ENCODE measurements at regions not wholly inside any gene's neighbourhood (a gene's known extent, or its start where the extent isn't known, plus 50 kb on each side); places are given as distances from the start of the nearest gene placed in this dataset.

DNA sequence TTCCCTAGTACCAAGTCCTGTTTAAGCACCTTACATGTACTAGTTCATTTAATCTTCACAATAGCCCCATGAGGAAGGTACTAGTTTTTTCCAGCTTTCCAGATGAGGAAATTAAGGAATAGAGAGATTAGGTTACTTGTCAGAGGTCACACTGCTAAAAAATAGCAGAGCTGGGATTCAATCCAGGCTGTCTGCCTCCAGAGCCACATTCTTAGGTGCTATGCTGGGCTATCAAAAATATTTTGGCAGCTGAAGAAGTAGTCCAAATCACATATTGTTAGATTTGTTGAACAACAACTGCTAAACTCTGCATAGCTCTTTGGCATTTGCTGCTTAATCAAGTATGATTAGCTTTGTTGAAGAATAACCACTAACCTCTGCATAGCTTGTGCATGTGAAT, 591.5 kb upstream of the KLF4 start:
- intact Hi-C loops (cut with micrococcal nuclease): no loop called here

DNA sequence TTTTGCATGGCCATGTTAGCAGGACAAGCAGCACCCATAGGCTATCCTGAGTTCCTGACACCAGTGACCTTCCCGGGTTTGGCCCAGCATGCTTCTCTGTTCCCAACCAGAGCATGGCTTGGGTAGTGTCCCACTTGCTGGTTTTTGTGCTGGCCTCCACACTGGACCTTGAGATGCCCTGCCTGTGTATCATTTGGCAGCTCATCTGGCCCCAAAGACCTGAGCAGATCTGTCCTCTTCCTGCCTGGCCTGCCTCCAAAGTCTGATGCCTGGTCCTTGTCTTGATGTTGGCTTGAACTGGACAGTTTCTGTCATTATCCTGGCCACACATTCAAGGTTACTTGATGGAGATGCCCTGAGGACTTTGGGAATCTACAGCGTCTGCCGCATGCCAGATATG, 590.7 kb upstream of the KLF4 start:
- intact Hi-C loops (cut with micrococcal nuclease): no loop called here

DNA sequence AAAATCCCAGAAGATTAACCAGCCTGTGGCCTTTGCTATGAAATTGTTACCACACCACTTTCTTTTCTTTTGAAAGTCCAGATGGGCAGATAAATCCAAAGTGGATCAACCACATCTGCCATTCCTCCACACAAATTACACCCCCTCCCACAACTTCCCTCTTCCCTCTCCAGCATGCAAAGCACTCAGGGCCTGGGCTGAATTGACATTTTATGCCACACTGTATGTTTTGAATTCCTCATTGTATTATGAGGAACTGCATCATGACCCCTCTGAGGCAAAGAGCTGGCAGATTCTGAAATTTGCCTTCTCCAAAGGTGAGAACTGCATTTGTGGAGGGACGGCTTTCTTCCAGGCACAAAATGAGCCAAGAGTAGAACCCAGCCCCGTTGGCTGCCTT, 589.2 kb upstream of the KLF4 start:
- intact Hi-C loops (cut with micrococcal nuclease): no loop called here

DNA sequence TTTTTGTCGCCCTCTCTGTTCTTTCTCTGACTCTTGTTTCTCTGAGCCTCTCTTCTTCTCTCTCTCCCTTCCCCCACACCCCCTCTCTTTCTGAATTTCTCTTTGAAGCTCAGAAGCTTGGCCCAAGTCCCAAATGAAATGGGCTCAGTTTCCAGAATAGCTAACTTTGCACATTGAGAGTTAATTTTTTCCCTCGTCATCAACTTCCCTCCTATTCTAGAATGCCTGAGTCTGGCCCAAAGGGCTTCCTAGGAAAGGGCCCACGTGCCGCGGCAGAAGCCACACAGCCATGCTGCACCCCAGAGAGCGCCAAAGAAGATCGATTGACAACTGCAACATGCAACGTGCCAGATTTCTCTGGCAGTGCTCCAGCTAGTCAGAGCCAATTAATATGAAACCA, 588.8 kb upstream of the KLF4 start:
- intact Hi-C loops (cut with micrococcal nuclease): no loop called here

DNA sequence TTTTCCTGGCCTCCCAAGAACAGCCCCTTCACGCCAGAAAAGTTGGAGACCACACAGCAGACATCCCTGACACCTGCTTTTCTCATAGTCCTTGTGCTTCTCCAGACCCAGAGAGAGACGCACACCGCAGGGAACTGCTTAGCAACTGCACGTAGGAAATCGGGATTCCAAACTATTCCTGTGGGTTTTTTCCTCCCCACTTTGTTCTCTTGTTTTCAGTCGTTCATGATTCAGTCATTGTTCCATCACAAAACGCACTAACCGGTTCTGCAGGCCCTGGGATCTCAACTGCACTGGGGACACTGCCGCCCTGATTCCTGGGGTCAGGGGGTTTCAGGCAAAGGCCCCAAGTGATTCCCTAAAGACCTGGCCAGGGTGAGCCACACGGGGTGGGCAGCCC, 588.0 kb upstream of the KLF4 start:
- intact Hi-C loops (cut with micrococcal nuclease): no loop called here

DNA sequence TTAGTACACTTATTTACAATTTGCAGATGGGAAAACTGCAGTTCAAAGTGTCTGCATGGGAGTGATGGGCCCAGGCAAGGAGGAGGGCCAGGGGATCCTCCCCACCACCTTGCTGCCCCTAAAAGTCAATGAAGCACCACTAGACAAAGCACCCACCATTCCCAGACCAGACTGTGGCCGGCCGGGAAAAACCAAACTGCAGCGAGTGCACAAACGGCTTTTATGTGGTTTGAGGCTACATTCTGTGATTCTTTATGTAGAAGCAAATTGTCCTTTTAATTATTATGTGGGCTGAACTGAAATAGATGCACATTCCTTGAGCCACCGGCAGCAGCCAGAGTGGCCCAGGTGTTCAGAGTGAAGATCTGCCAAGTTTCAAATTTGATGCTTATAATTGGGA, 585.3 kb upstream of the KLF4 start:
- intact Hi-C loops (cut with micrococcal nuclease): no loop called here

DNA sequence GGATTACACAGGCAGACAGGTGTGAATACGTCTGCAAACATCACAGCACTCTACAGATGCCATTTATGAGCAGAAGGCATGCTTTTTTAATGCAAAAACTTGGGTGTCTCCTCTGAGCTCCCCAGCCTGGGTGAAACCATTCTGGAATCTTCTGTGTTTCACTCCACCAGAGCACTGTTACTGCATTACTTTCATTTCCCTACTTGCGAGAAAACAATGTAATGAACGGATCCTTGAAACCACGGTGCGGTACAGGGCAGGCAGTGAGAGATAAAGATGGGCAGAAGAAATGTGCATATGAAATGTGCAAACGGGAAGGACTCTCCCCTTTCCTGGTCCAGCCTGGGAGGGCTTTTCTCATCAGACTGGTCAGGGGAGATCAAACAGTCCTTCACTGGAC, 584.3 kb upstream of the KLF4 start:
- intact Hi-C loops (cut with micrococcal nuclease): no loop called here

DNA sequence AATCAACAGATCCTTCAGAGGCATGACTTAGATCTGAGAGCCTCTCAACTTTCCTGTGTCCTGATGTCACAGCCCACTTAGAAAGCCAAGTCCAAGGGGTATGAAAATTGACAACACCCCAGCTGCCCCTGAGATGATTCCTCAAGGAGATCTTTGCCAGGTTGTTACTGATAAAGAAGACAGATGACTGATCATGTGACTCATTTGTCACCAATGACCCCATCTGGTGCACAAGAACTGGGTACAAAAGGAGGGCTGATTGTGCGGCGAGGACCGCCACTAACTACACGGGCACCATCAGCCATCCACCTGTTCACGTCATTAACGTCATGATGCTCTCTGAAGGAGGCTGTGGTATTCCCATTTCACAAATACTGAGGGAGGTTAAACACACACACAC, 583.2 kb upstream of the KLF4 start:
- intact Hi-C loops (cut with micrococcal nuclease): no loop called here

DNA sequence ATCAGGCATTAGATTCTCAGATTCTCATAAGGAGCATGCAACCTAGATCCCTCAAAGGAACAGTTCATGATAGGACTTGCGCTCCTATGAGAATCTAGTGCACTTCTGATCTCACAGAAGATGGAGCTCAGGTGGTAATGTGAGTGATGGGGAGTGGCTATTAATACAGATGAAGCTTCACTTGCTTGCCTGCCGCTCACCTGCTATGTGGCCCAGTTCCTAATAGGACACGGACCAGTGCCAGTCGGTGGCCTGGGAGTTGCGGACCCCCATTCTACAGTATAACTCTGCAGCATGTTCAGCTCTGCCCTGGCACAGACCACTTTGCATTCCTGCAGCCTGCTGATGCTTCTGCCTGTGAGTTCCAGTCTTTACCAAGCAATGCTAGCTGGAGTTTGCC, 581.3 kb upstream of the KLF4 start:
- intact Hi-C loops (cut with micrococcal nuclease): no loop called here

DNA sequence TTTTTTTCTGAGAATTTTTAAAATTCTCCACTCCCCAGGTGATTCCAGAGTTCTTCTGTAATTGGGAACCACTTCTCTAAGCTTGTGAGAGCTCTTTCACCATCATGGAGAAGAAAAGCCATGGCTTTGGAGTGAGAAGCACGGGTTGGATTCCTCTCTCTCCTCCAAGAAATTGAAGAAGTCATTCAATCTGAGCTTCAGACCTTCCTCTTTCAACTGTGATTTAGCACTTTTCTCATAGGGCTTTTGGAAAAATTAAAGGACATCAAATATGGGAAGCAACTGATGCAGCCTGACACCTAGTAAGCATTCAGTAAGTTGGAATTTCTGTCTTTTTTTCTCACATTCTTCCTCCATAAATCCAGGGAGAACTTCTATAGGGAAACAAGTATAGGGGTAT, 580.4 kb upstream of the KLF4 start:
- intact Hi-C loops (cut with micrococcal nuclease): no loop called here

DNA sequence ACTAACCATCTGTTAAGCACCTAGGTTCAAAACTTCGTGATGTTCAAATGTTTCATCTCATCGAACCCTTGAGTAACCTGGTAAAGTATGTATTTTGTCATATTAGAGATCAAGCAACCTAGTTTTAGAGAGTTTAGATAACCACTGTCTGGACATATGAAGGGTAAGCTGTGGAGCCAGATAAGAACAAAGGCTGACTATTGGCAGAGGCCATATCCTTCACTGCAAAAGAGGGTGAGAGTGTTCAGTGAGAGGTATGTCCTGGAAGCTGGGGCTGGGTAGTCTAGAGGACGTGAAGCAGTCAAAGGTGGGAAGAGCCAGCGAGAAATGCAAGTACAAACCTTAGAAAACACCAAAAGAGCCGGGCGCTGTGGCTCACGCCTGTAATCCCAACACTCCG, 573.1 kb upstream of the KLF4 start:
- intact Hi-C loops (cut with micrococcal nuclease): no loop called here

DNA sequence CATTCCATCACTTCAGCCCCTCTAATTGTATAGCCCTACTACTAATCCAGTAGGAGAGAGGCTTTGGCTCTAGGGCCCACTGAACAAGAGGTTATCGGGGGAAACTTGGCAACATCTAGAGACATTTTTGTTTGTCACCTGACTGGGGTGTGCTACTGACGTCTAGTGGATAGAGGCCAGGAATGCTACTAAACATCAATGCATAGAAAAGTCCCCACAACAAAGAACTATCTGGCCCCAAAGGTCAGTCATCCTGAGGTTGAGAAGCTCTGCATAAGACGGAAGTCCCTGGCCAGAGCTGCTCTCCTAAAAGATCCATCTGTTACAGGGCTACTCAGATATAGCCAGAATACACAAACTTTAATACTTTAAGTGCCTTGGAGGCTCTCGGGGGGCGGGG, 570.6 kb upstream of the KLF4 start:
- intact Hi-C loops (cut with micrococcal nuclease): no loop called here

DNA sequence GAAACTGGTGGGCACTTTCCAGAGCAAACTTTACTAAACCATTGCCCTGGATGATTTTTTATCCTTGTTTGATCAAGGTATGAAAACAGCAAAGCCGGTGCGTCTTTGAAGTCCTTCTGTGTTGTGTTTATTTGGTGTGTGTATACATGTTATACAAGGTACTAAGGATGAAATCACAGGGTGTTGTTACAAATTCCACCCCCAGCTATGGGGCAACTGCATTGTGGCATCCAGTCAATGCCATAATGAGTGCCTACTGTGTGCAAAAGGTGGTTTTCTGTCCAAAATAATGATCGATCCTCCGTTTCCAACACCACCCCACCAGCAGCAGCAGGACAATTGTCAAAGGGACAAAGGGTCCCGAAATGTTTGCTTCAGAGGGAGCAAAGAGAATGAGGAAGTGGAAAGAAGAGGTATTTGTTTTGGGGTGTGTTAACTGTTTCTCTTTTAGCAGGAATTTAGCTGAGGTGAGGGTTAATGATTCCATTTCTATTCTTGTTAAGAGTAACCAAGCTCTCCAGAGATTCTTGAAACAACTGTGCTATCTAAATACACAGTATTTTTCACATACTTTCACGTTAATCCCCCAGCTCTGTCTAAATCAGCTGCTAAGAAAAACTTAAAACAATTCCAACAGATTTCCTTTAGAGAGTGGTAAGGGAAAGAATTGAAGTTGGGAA, 568.7 kb upstream of the KLF4 start:
- intact Hi-C loops (cut with micrococcal nuclease): no loop called here

DNA sequence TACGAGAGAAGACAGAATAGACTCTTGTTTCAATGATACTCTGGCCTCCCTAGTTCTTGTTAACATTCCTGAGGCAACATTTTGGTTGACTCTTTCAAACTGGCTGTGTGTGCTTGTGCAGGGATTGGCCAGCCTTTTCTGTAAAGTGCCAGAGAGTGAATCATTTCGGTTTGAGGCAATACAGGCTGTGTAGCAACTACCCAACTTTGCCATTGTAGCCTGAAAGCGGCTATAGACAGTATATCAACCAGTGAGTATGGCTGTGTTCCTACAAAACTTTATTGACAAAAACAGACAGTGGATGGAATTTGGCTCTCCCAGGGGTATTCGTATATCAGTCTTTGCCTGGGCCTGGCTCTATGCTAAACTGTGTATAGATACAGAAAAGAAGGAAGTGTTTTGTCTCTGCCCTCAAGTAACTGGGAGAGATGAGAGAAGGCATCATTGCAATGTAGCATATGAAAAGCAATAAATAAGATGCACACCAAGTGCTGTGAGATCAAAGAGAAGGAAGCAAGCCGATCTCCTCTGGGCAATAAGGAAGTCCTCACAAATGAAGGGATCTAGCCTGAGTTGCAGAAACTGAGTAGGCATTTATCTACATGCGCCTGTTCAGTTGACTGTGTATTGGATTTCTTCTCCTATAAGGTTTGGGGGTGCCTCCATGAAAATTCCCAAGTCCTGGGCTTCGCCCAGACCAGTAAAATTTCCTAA, 568.0 kb upstream of the KLF4 start:
- intact Hi-C loops (cut with micrococcal nuclease): no loop called here

DNA sequence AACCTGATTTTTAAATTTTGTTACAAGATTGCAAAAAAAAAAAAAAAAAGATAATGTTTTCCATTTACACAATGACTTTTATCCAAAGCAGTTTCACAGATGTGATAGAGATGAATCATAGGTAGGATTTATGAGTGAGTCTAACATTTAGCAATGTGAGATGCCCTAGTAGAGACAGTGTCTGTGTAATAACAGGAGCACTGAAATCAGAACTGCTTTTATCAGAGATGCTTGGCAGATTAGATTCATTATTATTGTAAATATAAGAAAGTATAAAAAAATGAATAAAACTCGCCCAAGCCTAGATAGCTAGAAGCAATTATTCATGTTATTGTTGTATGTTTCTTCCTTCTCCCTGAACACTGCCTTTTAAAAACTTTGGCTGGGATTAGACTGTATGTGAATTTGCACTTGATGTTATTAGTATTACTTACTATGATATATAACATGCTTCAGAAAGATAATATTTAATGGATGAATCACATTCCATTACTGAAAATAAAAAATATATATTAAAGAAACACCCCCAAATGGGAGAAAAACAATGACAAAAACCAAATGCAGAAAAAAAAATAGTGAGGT, 567.3 kb upstream of the KLF4 start:
- intact Hi-C loops (cut with micrococcal nuclease): no loop called here

DNA sequence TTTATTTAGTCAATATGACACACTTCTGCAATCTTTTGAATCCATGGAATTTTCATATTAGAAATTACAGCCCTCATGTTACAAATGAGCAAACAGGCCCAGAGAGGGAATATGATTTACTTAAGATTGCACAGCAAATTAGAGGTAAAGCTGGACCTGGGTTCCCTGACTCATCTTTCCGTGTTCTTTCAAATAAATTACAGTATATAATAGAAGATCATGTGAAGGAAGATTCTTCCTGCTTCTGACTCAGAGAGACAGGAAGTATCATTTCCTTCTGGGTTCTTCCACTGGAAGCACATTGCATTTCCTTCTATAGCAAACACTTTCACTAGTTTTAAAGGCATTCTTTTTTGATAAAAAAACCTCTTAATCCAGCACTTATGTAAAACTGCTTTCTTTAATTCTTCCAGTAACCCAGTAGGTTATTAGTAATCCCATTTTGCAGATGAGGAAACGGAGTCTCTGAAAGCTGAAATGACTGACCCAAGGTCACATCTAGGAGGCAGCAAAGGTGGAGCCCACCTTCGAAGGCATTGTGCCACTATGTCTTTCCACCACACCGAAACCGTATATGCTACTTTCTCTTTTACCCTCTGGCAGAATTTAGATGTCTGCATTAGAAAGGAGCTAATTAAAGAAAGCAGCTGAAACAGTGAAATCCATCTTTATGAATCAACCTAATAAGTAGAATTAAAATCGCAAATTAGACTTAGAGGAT, 566.7 kb upstream of the KLF4 start:
- intact Hi-C loops (cut with micrococcal nuclease): no loop called here

DNA sequence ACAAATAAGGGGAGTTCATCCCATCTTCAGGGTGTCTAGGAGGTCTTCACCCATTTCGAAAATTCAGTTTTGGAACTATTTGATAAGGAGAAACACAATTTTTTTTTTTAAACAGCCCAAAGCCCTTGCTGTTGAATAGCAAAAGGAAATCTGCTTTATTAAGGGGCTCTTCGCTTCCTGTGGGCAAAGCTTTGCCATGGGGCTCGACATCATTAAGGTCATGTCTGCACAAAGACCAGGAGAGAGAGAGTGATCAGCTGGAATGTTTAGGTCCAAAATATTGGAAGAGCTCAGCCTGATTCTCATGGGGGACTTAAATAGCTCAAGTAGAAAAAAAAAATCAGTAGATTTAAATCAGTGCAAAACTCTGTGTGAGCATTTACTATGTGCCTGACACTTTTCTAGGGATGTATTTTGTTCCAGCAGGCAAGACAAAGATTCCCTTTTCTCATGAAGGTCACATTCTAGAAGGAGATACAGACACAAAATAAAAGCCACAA, 564.6 kb upstream of the KLF4 start:
- intact Hi-C loops (cut with micrococcal nuclease): no loop called here

DNA sequence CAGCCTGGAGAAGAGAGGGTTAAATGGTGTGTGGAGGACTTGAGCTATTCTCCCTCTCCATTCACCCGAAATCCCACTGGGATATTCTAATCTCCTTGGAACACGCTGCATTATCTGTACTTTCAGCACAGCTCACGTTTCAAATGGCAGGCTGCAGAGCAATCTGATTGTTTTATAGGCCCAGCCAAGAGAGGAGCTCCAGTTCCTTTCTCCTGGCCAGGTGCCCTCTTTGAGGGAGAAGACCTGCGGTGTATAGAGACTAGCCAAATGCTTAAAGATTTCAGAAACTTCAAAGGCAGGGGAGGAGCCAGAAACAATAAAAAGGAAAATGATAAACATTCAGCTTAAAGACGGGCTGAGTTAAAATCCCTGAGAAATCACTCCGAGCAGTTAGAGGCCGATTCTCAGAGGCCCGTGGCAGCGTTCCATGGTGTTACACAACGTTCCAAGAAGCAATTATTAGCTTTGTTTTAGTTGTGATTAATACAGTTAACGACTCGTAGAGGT, 564.0 kb upstream of the KLF4 start:
- intact Hi-C loops (cut with micrococcal nuclease): no loop called here

DNA sequence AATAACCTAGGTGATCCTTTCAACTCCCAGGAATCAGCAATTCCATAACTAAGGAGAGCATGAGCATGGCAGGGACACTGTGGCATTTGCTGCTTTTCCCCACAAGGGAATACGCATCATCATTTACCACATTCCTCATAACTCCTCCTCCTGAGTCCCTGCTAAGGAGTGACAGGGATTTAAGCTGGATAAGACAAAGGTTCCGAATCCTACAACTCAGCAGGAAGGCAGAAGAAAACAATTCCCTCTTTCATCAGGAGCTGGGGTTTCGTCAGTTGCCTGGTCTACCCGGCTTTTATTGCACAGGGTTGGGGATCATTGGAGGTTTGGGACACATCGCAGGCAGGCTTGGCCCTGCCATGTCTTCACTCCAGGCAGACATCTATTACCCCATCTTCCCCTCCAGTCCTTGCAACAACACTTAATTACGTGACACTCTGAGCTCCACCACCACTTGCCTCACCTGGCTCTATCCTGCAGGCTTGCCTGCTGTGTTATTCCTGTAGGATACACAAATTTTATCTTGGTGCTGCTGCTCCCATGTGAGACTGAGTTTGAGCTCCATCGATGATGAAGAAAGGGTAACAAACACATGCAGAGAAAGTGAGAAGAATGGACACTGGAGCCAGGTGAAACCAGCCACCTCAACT, 563.0 kb upstream of the KLF4 start:
- intact Hi-C loops (cut with micrococcal nuclease): no loop called here

DNA sequence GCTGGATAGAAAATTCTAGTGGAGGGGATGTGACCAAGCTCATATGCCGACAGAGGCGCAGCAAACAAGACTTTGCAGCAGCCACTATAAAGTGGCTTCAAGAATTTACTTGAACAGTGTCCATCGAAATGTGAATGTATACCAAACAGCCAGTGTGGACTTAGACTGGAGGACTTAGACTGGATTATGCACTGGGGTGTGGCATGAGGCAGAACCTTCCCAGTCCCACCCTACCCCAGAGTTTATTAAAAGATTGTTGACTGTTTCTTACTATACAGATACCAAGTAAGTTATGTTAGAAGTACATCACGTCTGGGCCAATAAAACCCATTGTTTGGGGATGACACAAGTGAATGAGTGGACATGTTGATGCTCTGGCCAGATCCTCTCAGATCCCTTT, 561.3 kb upstream of the KLF4 start:
- intact Hi-C loops (cut with micrococcal nuclease): no loop called here

DNA sequence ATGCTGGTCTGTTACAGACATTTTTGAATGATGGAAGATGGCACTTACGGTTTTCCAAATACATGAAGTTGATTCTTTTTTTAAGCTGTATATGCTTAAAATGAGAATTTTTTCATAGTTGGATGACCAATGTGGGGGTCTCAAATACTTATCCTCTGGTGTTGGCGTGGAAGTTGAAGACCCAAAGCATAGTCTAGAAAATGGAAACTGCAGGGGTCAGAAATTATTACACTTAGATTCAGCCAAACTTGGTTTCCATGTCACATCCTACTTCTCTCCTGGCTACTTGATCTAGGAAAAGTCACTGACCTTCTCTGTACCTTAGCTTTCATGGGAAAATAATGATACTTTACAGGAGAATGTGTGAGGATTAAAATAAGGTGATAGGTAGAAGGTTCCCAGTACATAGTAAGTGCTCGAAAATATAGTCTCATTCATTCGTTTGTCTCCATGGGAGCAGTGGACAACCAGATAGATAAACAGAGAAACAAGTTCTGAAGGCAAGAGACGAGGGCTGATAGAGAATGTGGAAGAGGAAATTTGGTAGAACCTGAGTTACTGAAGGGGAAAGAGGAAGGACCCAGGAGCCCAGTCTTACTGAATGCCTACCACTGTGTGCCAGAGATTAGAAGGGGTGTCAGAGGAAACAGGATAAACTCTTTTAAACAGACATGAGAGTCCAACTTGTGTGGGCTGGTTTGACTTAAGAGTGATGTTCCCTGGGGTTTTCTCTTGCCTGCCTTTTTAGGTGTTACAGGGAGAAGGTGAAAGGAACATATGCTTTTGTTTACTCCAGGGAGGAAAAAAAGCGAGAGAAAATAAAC, 560.3 kb upstream of the KLF4 start:
- intact Hi-C loops (cut with micrococcal nuclease): no loop called here

Data from T-helper 2 cell treated with Interferon-gamma antibody and Interleukin-4, amounts not matched to agents 100 ng/mL and 5 ng/mL, for 36 hours (primary cell).